ENCODE measurements at regions not wholly inside any gene's neighbourhood (a gene's known extent, or its start where the extent isn't known, plus 50 kb on each side); places are given as distances from the start of the nearest gene placed in this dataset.
"Not testable (repeated sequence)": the region's sequence is repeated elsewhere in the genome, so short reads cannot be mapped to it uniquely, and the experiment has no call there.

GRCh38 chr12:72168851-72169250 lies 103.3 kb upstream of the TRHDE start:
- Histone ChIP-seq H3K4me1 (ENCODE audit: control insufficient read depth, low read depth, low read length) (no peaks in the 10 kb centered on the region), H3K27me3 (ENCODE audit: control insufficient read depth, insufficient read depth, low read length) (no peaks in the 10 kb centered on the region), H3K9ac (ENCODE audit: low read length) (no peak overlapping the region), H3K9me3 (ENCODE audit: control insufficient read depth, low read depth, low read length) (no peaks in the 10 kb centered on the region), H3K27ac (ENCODE audit: low read length) (no peak overlapping the region), H3K36me3 (ENCODE audit: control insufficient read depth, low read depth, low read length) (no peaks in the 10 kb centered on the region), H3K4me3 (ENCODE audit: low read length) (no peak overlapping the region)

DNA sequence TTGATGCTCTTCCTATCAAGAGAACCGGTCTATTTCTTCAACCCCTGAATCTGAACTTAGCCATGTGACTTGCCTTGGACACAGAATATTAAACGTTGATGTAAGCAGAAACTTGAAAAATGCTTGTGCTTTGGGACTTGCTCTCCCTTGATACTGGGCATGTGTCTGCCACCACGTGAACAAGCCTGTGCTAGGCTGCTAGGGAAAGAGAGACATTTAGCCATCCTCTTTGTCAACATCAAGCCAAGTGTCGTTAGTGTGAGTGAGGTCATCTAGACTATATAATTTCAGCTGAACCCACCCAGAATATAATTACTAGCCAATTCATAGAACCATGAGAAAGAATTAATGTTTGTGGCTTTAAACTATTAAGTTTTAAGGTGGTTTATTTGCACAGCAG lies 98.2 kb upstream of the TRHDE start:
- Histone ChIP-seq H3K36me3 (ENCODE audit: control insufficient read depth, low read depth, low read length) (no peaks in the 10 kb centered on the region), H3K27me3 (ENCODE audit: control insufficient read depth, insufficient read depth, low read length) (no peaks in the 10 kb centered on the region), H3K4me3 (ENCODE audit: low read length) (no peak overlapping the region), H3K27ac (ENCODE audit: low read length) (no peak overlapping the region), H3K9me3 (ENCODE audit: control insufficient read depth, low read depth, low read length) (no peaks in the 10 kb centered on the region), H3K9ac (ENCODE audit: low read length) (no peak overlapping the region), H3K4me1 (ENCODE audit: control insufficient read depth, low read depth, low read length) (no peaks in the 10 kb centered on the region)

DNA sequence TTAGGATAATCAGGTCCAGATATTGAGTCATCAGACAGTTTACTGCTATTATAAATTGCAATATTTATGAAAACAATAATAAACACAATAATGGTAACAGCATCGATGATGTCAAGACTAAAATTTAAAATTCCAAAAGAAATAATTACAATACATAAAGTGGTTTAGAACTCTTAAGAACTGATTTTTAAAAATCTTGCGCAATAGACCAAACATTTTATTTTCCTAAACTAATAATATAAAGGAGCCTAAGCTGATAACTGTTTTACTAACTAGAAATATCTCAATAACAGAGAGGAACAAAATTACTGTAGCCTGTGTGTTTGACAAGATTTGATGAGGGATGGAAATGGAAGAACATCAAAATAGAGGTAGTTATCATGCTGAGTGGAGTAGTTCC lies 93.9 kb upstream of the TRHDE start:
- H3K36me3 ChIP-seq (ENCODE audit: control insufficient read depth, low read depth, low read length), result no peaks in the 10 kb centered on the region
- H3K27ac ChIP-seq (ENCODE audit: low read length), result no peak overlapping the region
- no peak overlapping the region for H3K9ac ChIP-seq (ENCODE audit: low read length)
- no peaks in the 10 kb centered on the region for H3K27me3 ChIP-seq (ENCODE audit: control insufficient read depth, insufficient read depth, low read length)
- no peaks in the 10 kb centered on the region for H3K4me1 ChIP-seq (ENCODE audit: control insufficient read depth, low read depth, low read length)
- H3K9me3 ChIP-seq (ENCODE audit: control insufficient read depth, low read depth, low read length), result no peaks in the 10 kb centered on the region
- H3K4me3 ChIP-seq (ENCODE audit: low read length), result no peak overlapping the region

- Histone ChIP-seq H3K9me3 (ENCODE audit: control insufficient read depth, low read depth, low read length) (no peaks in the 10 kb centered on the region), H3K36me3 (ENCODE audit: control insufficient read depth, low read depth, low read length) (no peaks in the 10 kb centered on the region), H3K27ac (ENCODE audit: low read length) (no peak overlapping the region), H3K9ac (ENCODE audit: low read length) (no peak overlapping the region), H3K4me3 (ENCODE audit: low read length) (no peak overlapping the region), H3K4me1 (ENCODE audit: control insufficient read depth, low read depth, low read length) (no peaks in the 10 kb centered on the region), H3K27me3 (ENCODE audit: control insufficient read depth, insufficient read depth, low read length) (no peaks in the 10 kb centered on the region)
These were observed 93.3 kb upstream of the TRHDE start for GRCh38 chr12:72178871-72179270.

GRCh38 chr12:72179841-72180240 lies 92.3 kb upstream of the TRHDE start:
- Histone ChIP-seq H3K9me3 (ENCODE audit: control insufficient read depth, low read depth, low read length) (no peaks in the 10 kb centered on the region), H3K27ac (ENCODE audit: low read length) (no peak overlapping the region), H3K4me1 (ENCODE audit: control insufficient read depth, low read depth, low read length) (no peaks in the 10 kb centered on the region), H3K27me3 (ENCODE audit: control insufficient read depth, insufficient read depth, low read length) (no peaks in the 10 kb centered on the region), H3K4me3 (ENCODE audit: low read length) (no peak overlapping the region), H3K9ac (ENCODE audit: low read length) (no peak overlapping the region), H3K36me3 (ENCODE audit: control insufficient read depth, low read depth, low read length) (no peaks in the 10 kb centered on the region)

DNA sequence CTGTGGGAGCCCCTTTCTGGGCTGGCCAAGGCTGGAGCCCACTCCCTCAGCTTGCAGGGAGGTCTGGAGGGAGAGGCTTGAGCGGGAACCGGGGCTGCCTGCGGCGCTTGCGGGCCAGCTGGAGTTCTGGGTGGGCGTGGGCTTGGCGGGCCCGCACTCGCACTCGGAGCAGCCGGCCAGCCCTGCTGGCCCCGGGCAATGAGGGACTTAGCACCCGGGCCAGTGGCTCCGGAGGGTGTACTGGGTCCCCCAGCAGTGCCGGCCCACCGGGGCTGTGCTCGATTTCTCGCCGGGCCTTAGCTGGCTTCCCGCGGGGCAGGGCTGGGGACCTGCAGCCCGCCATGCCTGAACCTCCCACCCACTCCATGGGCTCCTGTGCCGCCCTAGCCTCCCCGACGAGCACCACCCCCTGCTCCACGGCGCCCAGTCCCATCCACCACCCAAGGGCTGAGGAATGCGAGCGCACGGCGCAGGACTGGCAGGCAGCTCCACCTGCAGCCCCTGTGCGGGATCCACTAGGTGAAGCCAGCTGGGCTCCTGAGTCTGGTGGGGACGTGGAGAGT lies 87.1 kb upstream of the TRHDE start:
- H3K4me3 ChIP-seq (ENCODE audit: low read length); H3K9me3 ChIP-seq (ENCODE audit: control insufficient read depth, low read depth, low read length); H3K27ac ChIP-seq (ENCODE audit: low read length); H3K36me3 ChIP-seq (ENCODE audit: control insufficient read depth, low read depth, low read length); H3K9ac ChIP-seq (ENCODE audit: low read length); H3K27me3 ChIP-seq (ENCODE audit: control insufficient read depth, insufficient read depth, low read length); H3K4me1 ChIP-seq (ENCODE audit: control insufficient read depth, low read depth, low read length): not testable (repeated sequence)

GRCh38 chr12:72189266-72189665 lies 82.9 kb upstream of the TRHDE start:
- Histone ChIP-seq H3K9ac (ENCODE audit: low read length) (no peak overlapping the region), H3K9me3 (ENCODE audit: control insufficient read depth, low read depth, low read length) (no peaks in the 10 kb centered on the region), H3K27ac (ENCODE audit: low read length) (no peak overlapping the region), H3K4me1 (ENCODE audit: control insufficient read depth, low read depth, low read length) (peaks cover 15% of the 10 kb centered on the region), H3K4me3 (ENCODE audit: low read length) (no peak overlapping the region), H3K27me3 (ENCODE audit: control insufficient read depth, insufficient read depth, low read length) (no peaks in the 10 kb centered on the region), H3K36me3 (ENCODE audit: control insufficient read depth, low read depth, low read length) (no peaks in the 10 kb centered on the region)

DNA sequence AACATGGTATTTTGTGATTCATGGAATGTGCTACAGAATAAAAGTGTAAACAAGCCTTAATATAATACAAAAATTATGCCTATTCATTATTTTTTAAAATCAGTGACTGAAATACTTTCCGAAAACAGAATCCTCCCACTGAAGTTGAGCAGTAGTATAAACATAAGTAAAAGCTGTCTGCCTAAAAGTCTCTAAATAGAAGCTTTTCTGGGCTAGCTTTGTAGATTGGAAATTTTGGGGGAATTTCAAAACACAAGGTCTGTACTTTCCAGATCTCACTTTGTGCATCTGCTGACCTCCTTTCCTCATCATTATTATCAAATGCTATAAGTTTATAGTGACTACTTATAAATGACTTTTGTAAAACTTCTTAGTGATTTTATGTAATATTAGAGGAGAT lies 80.4 kb upstream of the TRHDE start:
- H3K4me3 ChIP-seq (ENCODE audit: low read length), result no peak overlapping the region

DNA sequence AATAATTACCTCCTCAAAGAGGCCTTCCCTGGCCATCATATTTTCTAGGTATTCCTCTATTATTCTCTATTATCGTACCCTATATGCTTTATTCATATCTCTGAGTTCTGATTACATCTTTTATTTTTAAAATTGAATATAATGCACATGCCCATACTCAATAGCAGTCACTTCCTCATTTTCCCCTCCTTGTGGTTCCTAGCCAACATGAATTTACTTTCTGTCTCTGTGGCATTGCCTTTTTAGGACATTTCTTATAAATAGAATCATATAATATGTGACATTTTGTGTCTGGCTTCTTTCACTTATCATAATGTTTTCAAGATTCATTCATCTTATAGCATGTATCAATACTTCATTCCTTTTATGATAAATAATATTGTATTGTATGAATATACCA lies 74.4 kb upstream of the TRHDE start:
- Histone ChIP-seq H3K27me3 (ENCODE audit: control insufficient read depth, insufficient read depth, low read length) (no peaks in the 10 kb centered on the region), H3K4me1 (ENCODE audit: control insufficient read depth, low read depth, low read length) (peaks cover 7% of the 10 kb centered on the region), H3K4me3 (ENCODE audit: low read length) (no peak overlapping the region), H3K9ac (ENCODE audit: low read length) (no peak overlapping the region), H3K9me3 (ENCODE audit: control insufficient read depth, low read depth, low read length) (no peaks in the 10 kb centered on the region), H3K27ac (ENCODE audit: low read length) (no peak overlapping the region), H3K36me3 (ENCODE audit: control insufficient read depth, low read depth, low read length) (no peaks in the 10 kb centered on the region)

More for the DNA sequence above, 80.4 kb upstream of the TRHDE start:
- H3K36me3 ChIP-seq (ENCODE audit: control insufficient read depth, low read depth, low read length), result no peaks in the 10 kb centered on the region
- H3K9ac ChIP-seq (ENCODE audit: low read length), result no peak overlapping the region
- H3K9me3 ChIP-seq (ENCODE audit: control insufficient read depth, low read depth, low read length), result no peaks in the 10 kb centered on the region
- H3K4me1 ChIP-seq (ENCODE audit: control insufficient read depth, low read depth, low read length), result peaks cover 15% of the 10 kb centered on the region
- no peaks in the 10 kb centered on the region for H3K27me3 ChIP-seq (ENCODE audit: control insufficient read depth, insufficient read depth, low read length)
- no peak overlapping the region for H3K27ac ChIP-seq (ENCODE audit: low read length)

DNA sequence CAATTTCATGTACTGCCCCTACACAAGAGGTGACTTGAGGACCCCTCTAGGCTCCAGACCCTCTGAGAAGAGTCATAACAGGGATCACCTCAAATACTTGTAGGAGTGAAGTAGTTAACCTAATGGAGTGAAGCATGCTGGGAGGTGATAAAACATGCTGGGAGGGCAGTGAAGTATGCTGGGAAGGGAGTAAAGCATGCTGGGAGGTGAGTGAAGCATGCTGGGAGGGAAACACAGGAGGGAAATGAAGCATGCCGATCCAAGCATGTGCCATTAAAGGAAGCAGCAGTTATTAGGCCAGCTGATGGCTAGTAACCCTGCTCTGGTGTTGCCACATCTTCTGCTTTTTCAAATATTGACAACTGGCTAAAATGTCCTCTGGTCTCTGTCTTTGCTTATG lies 70.7 kb upstream of the TRHDE start:
- Histone ChIP-seq H3K4me1 (ENCODE audit: control insufficient read depth, low read depth, low read length) (no peaks in the 10 kb centered on the region), H3K36me3 (ENCODE audit: control insufficient read depth, low read depth, low read length) (no peaks in the 10 kb centered on the region), H3K27ac (ENCODE audit: low read length) (no peak overlapping the region), H3K4me3 (ENCODE audit: low read length) (no peak overlapping the region), H3K9me3 (ENCODE audit: control insufficient read depth, low read depth, low read length) (no peaks in the 10 kb centered on the region), H3K9ac (ENCODE audit: low read length) (no peak overlapping the region), H3K27me3 (ENCODE audit: control insufficient read depth, insufficient read depth, low read length) (no peaks in the 10 kb centered on the region)

DNA sequence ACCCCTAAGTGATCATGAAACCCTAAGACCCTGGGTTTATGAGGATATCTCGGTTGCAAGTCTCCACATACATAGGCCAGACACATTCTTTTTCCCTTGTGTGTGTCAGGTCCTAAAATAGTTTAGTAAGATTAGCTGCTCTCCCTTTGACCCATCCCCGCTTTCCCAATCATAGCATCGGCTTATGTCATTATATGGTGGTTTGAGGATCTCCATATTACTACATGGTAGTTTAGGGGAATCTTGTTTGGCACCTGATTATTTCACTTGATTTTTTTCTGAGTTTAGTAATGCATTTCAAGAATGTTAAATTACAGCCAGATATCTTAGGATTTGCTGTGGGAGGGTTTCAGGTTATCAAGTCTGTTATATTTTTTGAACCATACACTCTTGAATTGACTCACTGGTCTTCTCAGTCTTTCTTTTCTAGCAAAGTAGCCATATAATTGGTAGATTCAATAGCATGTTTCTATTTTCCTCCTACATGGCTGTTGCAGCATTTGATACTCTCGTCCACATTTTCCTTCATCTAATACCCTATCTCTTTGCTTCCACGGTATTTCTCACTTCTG lies 68.3 kb upstream of the TRHDE start:
- Histone ChIP-seq H3K27ac (ENCODE audit: low read length) (no peak overlapping the region), H3K9ac (ENCODE audit: low read length) (no peak overlapping the region), H3K9me3 (ENCODE audit: control insufficient read depth, low read depth, low read length) (no peaks in the 10 kb centered on the region), H3K4me1 (ENCODE audit: control insufficient read depth, low read depth, low read length) (peaks cover 16% of the 10 kb centered on the region), H3K36me3 (ENCODE audit: control insufficient read depth, low read depth, low read length) (no peaks in the 10 kb centered on the region), H3K27me3 (ENCODE audit: control insufficient read depth, insufficient read depth, low read length) (no peaks in the 10 kb centered on the region), H3K4me3 (ENCODE audit: low read length) (no peak overlapping the region)

DNA sequence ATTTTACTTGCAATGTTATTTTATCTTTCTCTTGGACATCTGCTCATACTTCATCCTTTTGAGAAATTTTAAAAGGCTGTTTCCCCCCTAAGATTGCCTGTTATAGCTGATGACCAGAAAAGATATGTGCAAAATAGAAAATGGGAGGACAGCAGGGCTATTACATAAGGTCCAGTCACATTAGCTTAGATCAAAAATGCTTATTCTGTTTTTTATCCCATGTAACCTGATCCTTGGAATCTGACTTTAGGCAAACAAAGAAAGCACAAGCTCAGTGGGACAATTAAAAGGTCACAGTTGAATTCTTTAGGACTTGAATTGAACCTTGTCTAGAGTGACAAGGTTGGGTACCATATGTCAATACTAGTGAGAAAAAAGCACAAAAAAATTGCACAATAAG lies 65.1 kb upstream of the TRHDE start:
- no peaks in the 10 kb centered on the region for H3K36me3 ChIP-seq (ENCODE audit: control insufficient read depth, low read depth, low read length)
- H3K9ac ChIP-seq (ENCODE audit: low read length), result no peak overlapping the region
- no peak overlapping the region for H3K4me3 ChIP-seq (ENCODE audit: low read length)
- H3K27ac ChIP-seq (ENCODE audit: low read length), result no peak overlapping the region
- no peaks in the 10 kb centered on the region for H3K27me3 ChIP-seq (ENCODE audit: control insufficient read depth, insufficient read depth, low read length)
- H3K4me1 ChIP-seq (ENCODE audit: control insufficient read depth, low read depth, low read length), result peaks cover 16% of the 10 kb centered on the region
- H3K9me3 ChIP-seq (ENCODE audit: control insufficient read depth, low read depth, low read length), result no peaks in the 10 kb centered on the region

All from iPS-18a (cell line).